HT1080 (cell line): ENCODE measurements at regions not wholly inside any gene's neighbourhood (a gene's known extent, or its start where the extent isn't known, plus 50 kb on each side); places are given as distances from the start of the nearest gene placed in this dataset.

Source experiments
- DNase-seq: peaks from one replicate; pipeline ENCODE4 v3.0.0-alpha.2; 2015; ENCODE audit warnings: low read depth

- no peak for DNase-seq
These were observed 95.9 kb upstream of the IGSF21 start for GRCh38 chr1:18011703-18012102.

DNA sequence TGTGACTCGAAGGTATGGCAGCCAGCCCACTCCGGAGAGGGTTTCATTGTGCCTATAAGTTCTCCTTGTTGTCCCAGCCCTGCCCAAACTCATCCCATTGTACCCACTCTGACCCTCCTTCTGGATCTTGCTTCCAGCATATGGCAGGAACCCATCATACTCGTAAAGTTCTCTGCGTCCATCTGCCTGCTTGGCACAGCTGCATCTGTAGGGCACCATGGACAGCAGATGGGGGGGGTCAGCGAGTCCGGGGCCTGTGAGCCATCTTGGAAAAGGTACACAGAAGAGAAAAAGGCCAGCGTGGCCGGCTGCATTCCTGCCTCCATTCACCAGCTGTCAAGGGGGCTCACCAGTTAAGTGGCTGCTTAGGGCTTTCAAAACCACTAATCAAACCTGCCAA is 94.9 kb upstream of the IGSF21 start:
- no peak for DNase-seq

GRCh38 chr1:18013216-18013615 is 94.4 kb upstream of the IGSF21 start:
- no peak for DNase-seq

GRCh38 chr1:18015719-18016118 is 91.9 kb upstream of the IGSF21 start:
- no peak for DNase-seq

- no peak for DNase-seq
These were observed 89.2 kb upstream of the IGSF21 start for GRCh38 chr1:18018366-18018765.

DNA sequence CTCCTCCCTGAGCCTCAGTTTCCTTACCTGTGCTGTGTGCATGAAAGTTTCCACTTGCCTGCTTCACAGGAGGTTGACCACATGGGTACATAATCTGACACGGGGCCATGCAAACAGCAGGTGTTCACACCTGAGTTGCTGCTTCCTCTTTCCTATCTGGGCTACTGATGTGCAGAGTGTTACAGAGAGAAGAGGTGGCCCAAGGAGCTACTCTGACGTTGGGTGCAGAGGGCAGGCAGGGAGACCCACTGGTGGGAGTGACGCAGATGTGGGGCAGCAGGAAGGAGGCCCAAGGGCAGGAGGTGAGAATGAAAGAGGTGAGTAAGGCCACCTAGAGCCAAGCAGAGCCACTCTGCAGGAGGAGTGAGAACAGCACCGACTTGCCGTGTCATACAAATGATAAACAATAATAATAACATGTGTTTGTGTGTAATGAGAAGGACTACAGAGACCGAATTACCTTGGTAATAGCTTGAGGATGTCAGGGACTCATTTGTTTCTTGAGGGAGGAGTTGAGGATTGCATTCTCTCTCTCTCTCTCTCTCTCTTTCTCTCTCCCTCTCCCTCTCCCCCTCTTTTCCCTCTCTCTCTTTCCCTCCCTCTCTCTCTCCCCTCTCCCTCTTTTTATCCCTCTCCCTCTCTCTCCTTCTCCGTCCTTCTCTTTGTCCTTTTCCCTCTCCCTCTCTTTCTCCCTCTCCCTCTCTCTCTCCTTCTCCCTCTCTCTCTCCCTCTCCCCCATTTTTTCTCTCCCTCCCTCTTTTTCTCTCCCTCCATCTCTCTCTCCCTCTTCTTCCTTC is 87.4 kb upstream of the IGSF21 start:
- DNase-seq, result no peak

DNA sequence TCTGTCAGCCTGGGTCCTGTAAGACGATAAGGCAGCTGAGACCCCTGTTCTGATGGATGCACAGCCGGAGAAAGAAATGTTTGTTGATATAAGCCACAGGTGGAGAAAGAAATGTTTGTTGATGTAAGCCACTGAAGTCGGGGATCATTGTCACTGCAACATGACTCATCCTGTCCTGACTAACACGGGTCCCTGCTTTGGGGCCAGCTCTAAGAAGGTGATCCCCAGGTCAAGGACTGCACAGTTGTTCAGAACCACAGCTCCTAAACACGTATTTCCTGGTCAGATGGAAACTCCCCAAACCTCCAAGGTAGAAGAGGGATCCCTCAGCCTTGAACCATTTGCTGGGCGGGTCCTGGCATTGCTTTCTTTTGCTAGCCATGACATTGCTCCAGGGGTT is 86.4 kb upstream of the IGSF21 start:
- DNase-seq, result no peak

DNA sequence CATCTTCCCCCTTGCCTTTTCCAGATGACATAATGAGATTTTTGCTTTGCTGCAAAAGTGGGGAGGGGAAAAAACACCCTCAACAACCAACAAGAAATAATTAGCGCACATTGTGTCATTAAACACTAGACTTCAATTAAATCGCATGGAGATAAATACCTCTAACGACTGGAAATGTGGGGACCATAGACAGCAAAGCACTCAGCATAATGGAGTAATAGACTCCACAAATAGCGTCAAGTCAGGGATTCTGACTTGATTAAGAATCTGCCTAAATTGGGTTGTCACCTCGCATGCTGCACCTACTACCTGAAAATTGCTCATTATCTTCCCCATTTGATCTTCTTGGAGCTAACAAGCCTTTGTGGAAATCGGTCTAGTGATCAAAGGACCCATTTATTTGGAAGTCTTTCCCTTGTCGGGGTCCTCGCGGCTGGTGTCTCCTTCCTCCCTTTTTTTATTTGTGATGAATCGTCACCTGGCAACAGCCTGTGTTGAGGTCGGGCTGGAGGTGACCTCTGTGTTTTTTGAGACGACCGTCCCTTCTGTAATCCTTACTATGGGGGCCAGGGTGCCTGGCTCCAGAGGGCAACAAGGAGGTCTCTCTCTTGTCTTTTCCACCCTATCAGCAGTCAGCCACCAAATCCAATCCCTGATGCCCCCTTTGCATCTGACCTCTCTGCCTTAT is 75.3 kb upstream of the IGSF21 start:
- no peak for DNase-seq

DNA sequence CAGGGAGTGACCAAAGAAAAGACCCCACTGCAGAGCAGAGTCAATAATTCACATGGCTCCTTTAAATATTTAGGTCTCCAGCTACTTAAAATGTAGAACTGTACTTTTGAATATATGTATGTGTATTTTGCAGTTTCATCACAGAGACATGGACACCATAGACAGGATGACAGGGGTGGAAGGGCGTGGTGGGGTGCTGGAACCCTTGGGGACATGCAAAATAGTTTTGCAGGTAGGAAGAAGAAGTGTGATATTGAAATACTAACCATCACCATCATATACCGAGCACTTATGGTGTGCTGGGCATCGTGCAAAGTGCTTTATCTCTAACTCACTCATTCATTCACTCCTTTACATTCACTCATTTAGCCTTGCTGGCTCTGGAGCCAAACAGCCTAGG is 72.5 kb upstream of the IGSF21 start:
- no peak for DNase-seq

GRCh38 chr1:18037651-18038050 is 69.9 kb upstream of the IGSF21 start:
- no peak for DNase-seq

GRCh38 chr1:18038051-18038450 is 69.5 kb upstream of the IGSF21 start:
- DNase-seq, result no peak

DNA sequence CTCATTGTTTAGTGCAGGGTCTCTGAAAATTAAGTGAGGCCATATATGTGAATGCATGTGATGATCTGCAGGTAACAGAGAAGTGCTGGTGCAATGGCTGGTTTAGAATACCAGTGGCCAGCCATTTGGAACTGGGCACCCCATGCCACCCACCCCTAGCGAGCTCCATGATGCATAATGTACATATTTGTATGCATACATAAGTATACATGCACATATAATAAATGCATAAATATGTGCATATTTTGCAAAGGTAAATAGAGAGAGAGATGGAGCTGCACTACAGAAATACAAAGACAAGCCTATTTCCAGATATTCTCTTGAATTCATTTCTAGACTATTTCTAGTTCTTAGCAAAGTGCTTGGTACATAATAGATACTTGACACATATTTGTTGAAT is 68.5 kb upstream of the IGSF21 start:
- no peak for DNase-seq

DNA sequence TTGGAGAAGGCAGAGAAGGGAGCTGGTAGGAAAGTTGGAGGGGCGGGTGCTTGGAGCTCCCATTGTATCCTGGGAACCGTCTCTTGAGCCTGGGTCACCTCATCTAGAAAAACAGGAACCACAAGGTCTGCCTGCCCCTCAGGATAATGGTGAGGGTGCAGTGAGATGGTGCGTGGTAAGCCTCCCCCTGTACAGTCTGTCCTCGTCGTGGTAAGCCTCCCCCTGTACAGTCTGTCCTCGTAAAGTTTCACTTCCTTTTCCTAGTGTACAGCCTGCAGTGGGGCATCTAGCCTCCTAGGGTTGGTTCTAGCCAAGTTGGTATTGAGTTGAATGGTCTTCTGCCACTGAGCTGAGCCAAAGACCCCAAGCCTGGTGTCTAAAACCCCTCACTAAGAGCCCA is 66.5 kb upstream of the IGSF21 start:
- DNase-seq, result no peak

- no peak for DNase-seq
These were observed 65.8 kb upstream of the IGSF21 start for GRCh38 chr1:18041685-18042355.

DNA sequence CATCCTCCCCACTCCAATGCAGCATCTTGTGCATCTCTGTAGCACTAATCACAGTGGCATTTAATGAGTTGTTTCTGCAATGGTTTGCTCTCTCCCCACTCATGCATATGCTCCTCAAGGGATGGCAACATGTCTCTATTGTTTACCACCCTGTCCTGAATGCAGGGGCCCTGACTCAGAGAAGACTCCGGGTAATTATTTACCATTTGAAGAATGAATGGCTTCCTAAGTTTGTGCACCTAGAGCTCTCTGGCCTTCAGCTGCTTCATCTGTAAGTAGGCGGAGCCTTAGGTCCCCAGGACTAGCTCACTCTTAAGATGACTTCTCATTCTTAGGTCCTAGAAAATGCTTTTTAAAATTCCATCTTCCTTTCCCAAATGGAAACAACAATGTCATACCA is 63.7 kb upstream of the IGSF21 start:
- no peak for DNase-seq

- DNase-seq, result no peak
These were observed 62.4 kb upstream of the IGSF21 start for GRCh38 chr1:18045203-18045602.

DNA sequence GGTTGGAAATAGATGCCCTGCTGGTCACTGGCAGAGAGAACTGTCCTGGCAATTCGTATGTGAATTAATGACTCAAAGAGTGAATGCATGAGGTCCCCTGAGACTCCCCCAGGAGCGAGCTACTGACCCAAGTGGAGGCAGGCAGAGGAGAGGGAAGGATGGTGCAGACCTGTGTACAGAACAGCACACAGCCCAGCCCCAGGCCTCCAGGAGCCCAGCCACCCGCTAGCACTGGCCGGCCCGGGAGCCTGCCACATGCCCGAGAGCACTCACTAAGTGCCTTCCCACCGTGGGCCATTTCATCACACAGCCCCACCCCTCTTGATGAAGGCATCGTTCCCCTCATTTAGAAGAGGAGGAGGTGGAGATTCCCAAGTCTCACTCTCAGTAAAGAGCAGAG is 62.0 kb upstream of the IGSF21 start:
- no peak for DNase-seq

DNA sequence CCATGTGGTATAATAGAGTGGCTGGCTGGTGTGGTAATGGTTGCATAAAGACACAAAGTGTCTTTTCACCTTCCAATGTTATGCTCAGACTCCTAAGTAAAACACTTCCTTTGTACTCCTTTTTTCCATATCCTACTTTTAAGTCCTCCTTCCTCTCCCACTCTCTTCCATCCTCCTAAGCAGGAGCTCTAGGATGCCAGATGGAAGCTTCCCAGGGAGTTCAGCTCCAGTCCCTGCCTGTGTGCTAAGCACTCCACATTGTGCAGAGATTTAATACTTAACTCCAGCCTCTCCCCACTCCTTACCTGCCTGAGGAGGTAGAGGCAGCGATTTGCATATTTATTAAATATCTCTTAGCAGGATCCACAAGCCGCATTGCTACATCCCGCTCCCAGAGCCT is 60.5 kb upstream of the IGSF21 start:
- no peak for DNase-seq

DNA sequence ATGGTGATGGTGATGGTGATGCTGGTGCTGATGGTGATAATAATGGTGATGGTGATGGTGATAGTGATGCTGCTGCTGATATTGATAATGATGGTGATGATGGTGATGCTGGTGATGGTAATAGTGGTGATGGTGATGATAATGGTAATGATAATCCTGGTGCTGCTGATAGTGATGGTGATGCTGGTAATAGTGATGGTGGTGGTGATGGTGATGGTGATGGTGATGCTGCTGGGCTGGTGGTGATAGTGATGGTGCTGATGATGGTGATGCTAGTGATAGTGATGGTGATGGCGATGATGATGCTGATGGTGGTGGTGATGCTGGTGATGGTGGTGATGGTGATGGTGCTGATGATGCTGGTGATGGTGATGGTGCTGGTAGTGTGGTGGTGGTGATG is 58.4 kb upstream of the IGSF21 start:
- no peak for DNase-seq

GRCh38 chr1:18052671-18053070 is 54.9 kb upstream of the IGSF21 start:
- no peak for DNase-seq

- DNase-seq, result no peak
These were observed 52.4 kb upstream of the IGSF21 start for GRCh38 chr1:18055156-18055555.

DNA sequence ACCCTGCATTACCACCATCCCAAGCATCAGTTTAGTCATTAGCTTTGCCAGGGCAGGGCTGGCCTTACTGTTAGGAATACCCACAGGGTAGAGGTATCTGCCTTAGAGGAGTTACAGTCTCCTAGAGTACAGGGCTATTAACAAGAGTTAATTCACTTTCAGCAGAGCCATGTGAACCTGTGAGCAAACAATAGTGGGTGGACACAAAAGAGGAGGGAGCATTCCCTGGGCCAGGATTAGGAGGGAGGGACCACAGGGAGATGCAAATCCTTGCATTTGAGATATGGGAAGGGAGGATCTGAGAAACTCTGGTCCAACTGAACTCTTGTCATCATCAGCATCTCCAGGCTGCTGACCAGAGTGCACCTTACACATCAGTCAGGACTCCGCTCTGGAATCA is 51.1 kb upstream of the IGSF21 start:
- DNase-seq, result no peak

GRCh38 chr1:18057623-18058022 is 50.0 kb upstream of the IGSF21 start:
- no peak for DNase-seq
